CD14-positive monocyte (primary cell): ENCODE measurements at regions not wholly inside any gene's neighbourhood (a gene's known extent, or its start where the extent isn't known, plus 50 kb on each side); places are given as distances from the start of the nearest gene placed in this dataset.

Source experiments
- DNase-seq, 3 donors: peaks; one replicate each; pipeline ENCODE4 v3.0.0-alpha.2; 2011 to 2022
- H2AFZ ChIP-seq: 2 replicates; pipeline ENCODE4 v1.6.0; 2012; ENCODE audit warnings: mild to moderate bottlenecking, low read depth, low read length, inconsistent platforms; ENCODE audit not compliant: insufficient read depth, poor library complexity, severe bottlenecking
- H3K27ac ChIP-seq, 2 donors: 1 replicate in 1 of 2; 2 replicates in 1 of 2; pipeline ENCODE4 v1.5.1; 2012 to 2013; ENCODE audit warnings: low read length in 2 of 2, control low read depth in 1 of 2, inconsistent platforms in 1 of 2, low read depth in 1 of 2, mild to moderate bottlenecking in 1 of 2
- H3K27me3 ChIP-seq, 2 donors: one replicate each; pipeline versions ENCODE4 v1.6.0 to v1.6.1; 2011 to 2013; ENCODE audit warnings: low read length in 2 of 2; ENCODE audit not compliant: control insufficient read depth in 2 of 2, insufficient read depth in 2 of 2
- H3K36me3 ChIP-seq, 2 donors: replicated peaks in 1 of 2; 1 replicate in 1 of 2; 2 replicates in 1 of 2; pipeline versions ENCODE4 v1.5.1 to v1.6.1; 2012 to 2013; ENCODE audit warnings: low read length in 2 of 2, control low read depth in 1 of 2, inconsistent platforms in 1 of 2, mild to moderate bottlenecking in 1 of 2; ENCODE audit not compliant: insufficient read depth in 2 of 2, control insufficient read depth in 1 of 2
- H3K4me1 ChIP-seq, 2 donors: 1 replicate in 1 of 2; 2 replicates in 1 of 2; pipeline versions ENCODE4 v1.5.1 to v1.6.1; 2012 to 2013; ENCODE audit warnings: low read length in 2 of 2, control low read depth in 1 of 2, inconsistent platforms in 1 of 2, mild to moderate bottlenecking in 1 of 2, moderate library complexity in 1 of 2; ENCODE audit not compliant: insufficient read depth in 2 of 2, control insufficient read depth in 1 of 2
- H3K4me2 ChIP-seq: replicated peaks from 2 replicates; pipeline ENCODE3; 2012; ENCODE audit warnings: low read length, moderate library complexity, mild to moderate bottlenecking; ENCODE audit not compliant: poor library complexity, severe bottlenecking; ENCODE audit errors: extremely low read depth
- H3K4me3 ChIP-seq, 3 experiments: fragments of 200-600 bp in 1 of 3; sonication (generic) in 1 of 3; replicated peaks in 1 of 3; 1 replicate in 2 of 3; 2 replicates in 1 of 3; pipeline ENCODE4 v1.5.1; 2011 to 2013; ENCODE audit warnings: low read length in 3 of 3, mild to moderate bottlenecking in 3 of 3, control low read depth in 2 of 3, low read depth in 2 of 3, inconsistent platforms in 1 of 3, moderate library complexity in 1 of 3
- H3K79me2 ChIP-seq: 2 replicates; pipeline ENCODE4 v1.6.0; 2012; ENCODE audit warnings: mild to moderate bottlenecking, control low read depth, inconsistent platforms, low read length, moderate library complexity; ENCODE audit not compliant: insufficient read depth
- H3K9ac ChIP-seq: 2 replicates; pipeline ENCODE4 v1.6.0; 2017; ENCODE audit warnings: low read length, mild to moderate bottlenecking; ENCODE audit not compliant: insufficient read depth, poor library complexity, severe bottlenecking
- H3K9me3 ChIP-seq, 2 donors: replicated peaks in 1 of 2; 1 replicate in 1 of 2; 2 replicates in 1 of 2; pipeline versions ENCODE4 v1.5.1 to v1.6.1; 2012 to 2013; ENCODE audit warnings: low read length in 2 of 2, control low read depth in 1 of 2; ENCODE audit not compliant: control insufficient read depth in 1 of 2, insufficient read depth in 1 of 2
- H4K20me1 ChIP-seq: 2 replicates; pipeline ENCODE4 v1.6.0; 2012; ENCODE audit warnings: mild to moderate bottlenecking, low read length, control low read depth, moderate library complexity; ENCODE audit not compliant: insufficient read depth
- H3K27ac Mint-ChIP-seq, 7 donors: one replicate each; pipeline ENCODE4 v1.8.0; 2020; ENCODE audit warnings: mild to moderate bottlenecking in 7 of 7, mixed read lengths in 7 of 7, moderate library complexity in 6 of 7, inconsistent platforms in 2 of 7
- H3K27me3 Mint-ChIP-seq, 3 donors: one replicate each; pipeline ENCODE4 v1.8.0; 2021 to 2022; ENCODE audit warnings: low read depth in 3 of 3, mild to moderate bottlenecking in 3 of 3, mixed read lengths in 3 of 3, moderate library complexity in 3 of 3, inconsistent platforms in 1 of 3
- H3K36me3 Mint-ChIP-seq, 2 donors: one replicate each; pipeline ENCODE4 v1.8.0; 2020; ENCODE audit warnings: mixed read lengths in 2 of 2, inconsistent platforms in 1 of 2, mild to moderate bottlenecking in 1 of 2
- H3K4me1 Mint-ChIP-seq: one replicate; pipeline ENCODE4 v1.8.0; 2020; ENCODE audit warnings: mild to moderate bottlenecking, mixed read lengths
- H3K4me3 Mint-ChIP-seq, 2 donors: one replicate each; pipeline ENCODE4 v1.8.0; 2020; ENCODE audit warnings: mild to moderate bottlenecking in 2 of 2, mixed read lengths in 2 of 2, moderate library complexity in 1 of 2
- H3K9me3 Mint-ChIP-seq, 7 donors: one replicate each; pipeline ENCODE4 v1.8.0; 2020 to 2022; ENCODE audit warnings: mixed read lengths in 7 of 7, mild to moderate bottlenecking in 6 of 7, moderate library complexity in 6 of 7, inconsistent platforms in 2 of 7
- CTCF ChIP-seq: fragments of 200-600 bp; IDR thresholded peaks from one replicate; pipeline ENCODE4 v1.8.0; 2022; ENCODE audit warnings: antibody characterized with exemption, mild to moderate bottlenecking
- WGBS: methylation state at CpG from one replicate; pipeline ENCODE4 v1.1.5; 2013; ENCODE audit warnings: missing lambda C conversion rate; ENCODE audit not compliant: insufficient coverage; 5-methylcytosine and 5-hydroxymethylcytosine counted together
- intact Hi-C, 2 donors: fragments of 100-400 bp; cut with micrococcal nuclease; formaldehyde crosslinking; loops; one replicate each; pipeline versions ENCODE4 v1.15.0 to v1.15.1; 2023

DNA sequence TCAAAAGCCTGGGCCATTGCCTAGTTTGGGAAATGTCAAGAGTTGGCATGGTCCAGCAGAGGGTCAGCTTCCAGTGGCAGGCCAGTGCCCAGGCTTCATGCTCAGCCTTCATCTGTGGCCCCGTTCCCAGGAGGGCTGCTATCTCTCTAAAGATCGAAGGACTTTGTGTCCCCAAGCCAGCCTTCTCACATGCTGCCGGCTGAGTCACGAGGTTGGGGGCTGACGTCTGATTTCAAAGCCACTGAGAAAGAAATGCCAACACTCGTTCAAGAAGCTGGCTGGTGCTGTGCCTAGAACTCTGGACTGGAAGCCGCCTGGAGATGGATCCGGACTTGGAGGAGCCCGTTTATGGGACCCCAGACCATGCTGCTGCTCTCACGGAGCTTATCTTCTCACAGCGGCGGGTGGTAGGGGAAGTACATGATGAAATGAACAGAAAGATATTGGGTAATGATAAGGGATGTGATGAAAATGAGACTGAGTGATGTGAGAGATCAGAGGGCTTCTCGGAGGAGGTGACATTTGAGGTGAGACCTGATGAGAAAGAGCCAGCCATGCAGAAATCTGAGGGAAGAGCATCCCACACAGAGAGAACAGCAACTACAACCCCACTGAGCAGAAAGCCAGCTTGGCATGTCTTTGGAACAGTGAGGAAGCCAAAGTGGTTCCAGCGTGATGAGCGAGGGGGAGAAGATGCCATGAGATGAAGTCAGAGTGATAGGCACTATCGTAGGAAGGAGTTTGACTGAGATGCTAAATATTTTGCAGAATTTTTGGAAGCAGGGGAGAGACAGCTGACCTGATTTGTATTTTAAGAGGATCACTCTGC, 54.9 kb upstream of the BOD1 start:
- H3K4me1 ChIP-seq: peaks cover 26 to 29% of the 10 kb centered on the region in 2 donors
- Mint-ChIP-seq H3K27ac (peak overlapping the region in 4 of 7 donors; percentile 0 to 74 (median 25)), H3K27me3 (no peaks in the 10 kb centered on the region), H3K4me1 (peaks cover 28% of the 10 kb centered on the region), H3K36me3 (peaks cover 0 to 2% of the 10 kb centered on the region in 2 donors), H3K9me3 (peaks cover 0 to 23% (median 10%) of the 10 kb centered on the region in 7 donors), H3K4me3 (peak overlapping the region; percentile 62 to 73)
- no peak overlapping the region for H2AFZ ChIP-seq
- no peaks in the 10 kb centered on the region for H3K79me2 ChIP-seq
- H3K27me3 ChIP-seq: no peaks in the 10 kb centered on the region
- peak in 2 of 3 donors; percentile 21 to 37 for DNase-seq
- no peak overlapping the region for H3K27ac ChIP-seq
- no peaks in the 10 kb centered on the region for H3K36me3 ChIP-seq
- 53% methylated on average over 16 of the region's 16 CpGs for WGBS
- no peak overlapping the region for H3K9ac ChIP-seq
- no peak for TF ChIP-seq CTCF
- H3K4me3 ChIP-seq: no peak overlapping the region
- intact Hi-C loops: no loop called here
- H3K9me3 ChIP-seq: peaks cover 0 to 20% of the 10 kb centered on the region in 2 donors
- no peak overlapping the region for H3K4me2 ChIP-seq
- H4K20me1 ChIP-seq: no peaks in the 10 kb centered on the region

- Histone ChIP-seq H4K20me1 (no peaks in the 10 kb centered on the region), H3K27ac (no peak overlapping the region), H2AFZ (no peak overlapping the region), H3K79me2 (no peaks in the 10 kb centered on the region), H3K4me3 (no peak overlapping the region), H3K36me3 (no peaks in the 10 kb centered on the region), H3K4me2 (no peak overlapping the region), H3K9ac (no peak overlapping the region), H3K9me3 (peaks cover 0 to 20% of the 10 kb centered on the region in 2 donors), H3K4me1 (peaks cover 26 to 29% of the 10 kb centered on the region in 2 donors), H3K27me3 (no peaks in the 10 kb centered on the region)
- 96% methylated on average over 3 of the region's 8 CpGs for WGBS
- Mint-ChIP-seq H3K9me3 (peaks cover 0 to 23% (median 10%) of the 10 kb centered on the region in 7 donors), H3K27me3 (no peaks in the 10 kb centered on the region), H3K36me3 (peaks cover 0 to 2% of the 10 kb centered on the region in 2 donors), H3K4me3 (no peak overlapping the region), H3K27ac (no peak overlapping the region), H3K4me1 (peaks cover 28% of the 10 kb centered on the region)
- intact Hi-C loops: no loop called here
- no peak for TF ChIP-seq CTCF
- no peak for DNase-seq
Measured at GRCh38 chr5:173672166-173672565, 55.7 kb upstream of the BOD1 start.
